Adrenal gland (tissue), 5 donors: ENCODE measurements at regions not wholly inside any gene's neighbourhood (a gene's known extent, or its start where the extent isn't known, plus 50 kb on each side); places are given as distances from the start of the nearest gene placed in this dataset.

ENCODE experiments used
- CTCF ChIP-seq, 6 experiments: fragments of 450-650 bp in 4 of 6; fragments of 200-600 bp in 2 of 6; sonication (generic) in 1 of 6; IDR thresholded peaks; 1 replicate in 5 of 6; 2 replicates in 1 of 6; pipeline versions ENCODE4 v1.5.1 to v1.8.0; 2016 to 2021; ENCODE audit warnings: antibody characterized with exemption in 6 of 6, mild to moderate bottlenecking in 2 of 6, moderate library complexity in 1 of 6
- POLR2A ChIP-seq, 2 donors: fragments of 450-650 bp; IDR thresholded peaks; one replicate each; pipeline ENCODE4 v1.6.1; 2017; ENCODE audit warnings: antibody characterized with exemption in 2 of 2, mild to moderate bottlenecking in 2 of 2, moderate library complexity in 1 of 2
- donor health status: DM: no; HTN: no; CAD: no.

GRCh38 chr5:87653242-87653641, 240.5 kb upstream of the CCNH start:
- TF ChIP-seq CTCF (IDR thresholded peaks at IDR 0.05): no peak
- TF ChIP-seq POLR2A (IDR thresholded peaks at IDR 0.05): no peak
